NCI-H748 treated with DMSO at 0.1 percent for 48 hours (cell line): ENCODE measurements at regions not wholly inside any gene's neighbourhood (a gene's known extent, or its start where the extent isn't known, plus 50 kb on each side); places are given as distances from the start of the nearest gene placed in this dataset.

ENCODE experiments used
- DNase-seq: peaks from one replicate; lab custom pipeline; 2025; lab: John Stamatoyannopoulos, UW

- DNase-seq: no peak
Measured at GRCh38 chr6:92623431-92623830, 795.9 kb downstream of the EPHA7 start.

GRCh38 chr6:92617721-92618120 lies 801.6 kb downstream of the EPHA7 start:
- DNase-seq: no peak

- DNase-seq: no peak
Measured at GRCh38 chr6:92608751-92609150, 810.6 kb downstream of the EPHA7 start.

- no peak for DNase-seq
Measured at GRCh38 chr6:92593201-92593600, 826.2 kb downstream of the EPHA7 start.

- DNase-seq: no peak
Measured at GRCh38 chr6:92589996-92590395, 829.4 kb downstream of the EPHA7 start.

- no peak for DNase-seq
Measured at GRCh38 chr6:92588148-92588547, 831.2 kb downstream of the EPHA7 start.

- no peak for DNase-seq
Measured at GRCh38 chr6:92587525-92587924, 831.8 kb downstream of the EPHA7 start.

- no peak for DNase-seq
Measured at GRCh38 chr6:92586236-92586977, 833.0 kb downstream of the EPHA7 start.

- DNase-seq: no peak
Measured at GRCh38 chr6:92582211-92582610, 837.1 kb downstream of the EPHA7 start.

- no peak for DNase-seq
Measured at GRCh38 chr6:92577077-92577719, 842.2 kb downstream of the EPHA7 start.

- no peak for DNase-seq
Measured at GRCh38 chr6:92568541-92568940, 850.8 kb downstream of the EPHA7 start.

- no peak for DNase-seq
Measured at GRCh38 chr6:92566632-92567031, 852.7 kb downstream of the EPHA7 start.

- no peak for DNase-seq
Measured at GRCh38 chr6:92564376-92564775, 855.0 kb downstream of the EPHA7 start.

GRCh38 chr6:92559611-92560010 lies 859.7 kb downstream of the EPHA7 start:
- DNase-seq: no peak

- no peak for DNase-seq
Measured at GRCh38 chr6:92559003-92559402, 860.4 kb downstream of the EPHA7 start.

GRCh38 chr6:92550501-92550900 lies 868.9 kb downstream of the EPHA7 start:
- DNase-seq: no peak

- no peak for DNase-seq
Measured at GRCh38 chr6:92545861-92546260, 873.5 kb downstream of the EPHA7 start.

- no peak for DNase-seq
Measured at GRCh38 chr6:92541448-92542060, 877.8 kb downstream of the EPHA7 start.

- no peak for DNase-seq
Measured at GRCh38 chr6:92538926-92539325, 880.4 kb downstream of the EPHA7 start.

- DNase-seq: no peak
Measured at GRCh38 chr6:92538275-92538674, 881.1 kb downstream of the EPHA7 start.

- DNase-seq: no peak
Measured at GRCh38 chr6:92534109-92534508, 885.2 kb downstream of the EPHA7 start.

- no peak for DNase-seq
Measured at GRCh38 chr6:92522589-92522988, 896.8 kb downstream of the EPHA7 start.

GRCh38 chr6:92521553-92521952 lies 897.8 kb downstream of the EPHA7 start:
- DNase-seq: no peak
